ENCODE measurements at regions not wholly inside any gene's neighbourhood (a gene's known extent, or its start where the extent isn't known, plus 50 kb on each side); places are given as distances from the start of the nearest gene placed in this dataset.

DNA sequence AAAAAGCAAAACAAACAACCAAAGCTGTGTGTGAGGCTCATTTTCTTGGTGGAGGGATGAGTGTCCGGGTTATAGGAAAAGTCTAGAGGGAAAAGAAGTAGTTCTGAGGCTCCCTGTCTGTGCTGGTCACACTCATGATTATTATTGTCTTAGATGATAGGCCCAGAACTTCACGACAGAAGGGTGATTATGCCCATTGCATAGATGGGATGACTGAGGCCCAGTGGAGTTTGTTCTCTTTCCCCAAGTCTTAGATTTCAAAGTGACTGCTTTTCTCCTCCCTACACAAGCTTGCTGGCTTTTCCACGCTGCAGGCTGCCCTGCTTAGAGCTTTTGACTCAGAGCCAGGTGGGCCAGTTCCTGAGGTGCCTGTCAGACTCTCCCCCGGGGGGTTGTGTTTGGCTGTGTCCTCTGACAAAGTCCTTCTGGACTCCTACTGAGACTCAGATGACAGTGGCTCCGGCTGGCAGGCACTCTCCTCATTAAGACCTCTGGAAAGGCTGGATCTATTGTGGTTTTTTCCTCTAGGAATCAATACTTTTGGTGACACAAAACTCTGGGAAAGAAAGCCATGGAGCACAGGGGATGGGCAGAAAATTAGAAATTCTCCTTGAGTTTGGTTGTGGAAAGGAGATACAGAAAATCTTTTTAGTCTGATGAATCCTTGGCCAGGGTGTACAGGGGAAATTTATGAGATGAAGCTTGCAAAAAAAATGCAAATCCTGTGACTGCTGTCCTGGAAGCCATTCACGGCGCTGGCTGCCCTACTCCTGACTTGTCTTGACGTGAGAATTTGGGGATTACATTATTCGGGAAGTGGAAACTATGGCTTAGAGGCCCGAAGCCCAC lies 120.9 kb downstream of the NSG2 start:
- no peak overlapping the region for H3K4me2 ChIP-seq (ENCODE audit: control insufficient read depth, insufficient read depth)
- POLR2A ChIA-PET, result no interaction called here
- SMC1A ChIA-PET (ENCODE audit: uncharacterized antibody, unreplicated experiment), result no interaction called here
- 39% methylated on average over 10 of the region's 10 CpGs for WGBS (ENCODE audit: insufficient coverage, insufficient replicate concordance, low lambda C conversion rate, missing lambda C conversion rate)
- DNase-seq (ENCODE audit: low read depth, low spot score) (no peak), ATAC-seq (no peak), FAIRE-seq (no peak)
- H3K4me3 ChIP-seq, result no peak overlapping the region
- no peak overlapping the region for H3K27ac ChIP-seq (ENCODE audit: control insufficient read depth, insufficient read depth)
- no peak overlapping the region for H2AFZ ChIP-seq (ENCODE audit: control insufficient read depth, low read depth, low read length)
- H3K36me3 ChIP-seq (ENCODE audit: control insufficient read depth in 2 of 2, insufficient read depth in 2 of 2, low read length in 1 of 2), result no peaks in the 10 kb centered on the region
- H3K27me3 ChIP-seq (replicated peaks in 1 of 2; ENCODE audit: control insufficient read depth in 2 of 2, insufficient read depth in 2 of 2, low read length in 1 of 2), result no peaks in the 10 kb centered on the region; a peak in 2 of 4 replicates
- no peaks in the 10 kb centered on the region for H3K4me1 ChIP-seq (ENCODE audit: control insufficient read depth, insufficient read depth, low read length)
- BruUV-seq (replicated peaks), result no TSS peak
- RAD21 ChIA-PET (ENCODE audit: unreplicated experiment), result no interaction called here
- H3K9ac ChIP-seq (ENCODE audit: control insufficient read depth, insufficient read depth, low read length), result no peak overlapping the region
- in situ Hi-C loops (cut with MboI), result no loop called here
- no peaks in the 10 kb centered on the region for H4K20me1 ChIP-seq (ENCODE audit: control insufficient read depth, insufficient read depth)
- TF ChIP-seq CHD1 (IDR thresholded peaks at IDR 0.05; ENCODE audit: low read depth, low read length) (no peak), RELA (IDR thresholded peaks at IDR 0.05; ENCODE audit: borderline replicate concordance, partially characterized antibody) (no peak), ZNF622 (IDR thresholded peaks at IDR 0.05) (no peak), GABPA (IDR thresholded peaks at IDR 0.05; ENCODE audit: low read depth) (no peak), CBFB (IDR thresholded peaks at IDR 0.05; ENCODE audit: low read depth) (no peak), HDGF (IDR thresholded peaks at IDR 0.05) (no peak), PML (IDR thresholded peaks at IDR 0.05; ENCODE audit: low read length) (no peak), GATAD2B (conservative IDR thresholded peaks at IDR 0.05; ENCODE audit: low read depth) (no peak), SUZ12 (IDR thresholded peaks at IDR 0.05; ENCODE audit: unreplicated experiment) (no peak), SIX5 (IDR thresholded peaks at IDR 0.05; ENCODE audit: low read depth, low read length, severe bottlenecking) (no peak), NRF1 (conservative IDR thresholded peaks at IDR 0.05; ENCODE audit: low read depth, low read length) (no peak), RAD21 (IDR thresholded peaks at IDR 0.05; ENCODE audit: insufficient read depth, low read depth, low read length) (no peak), MYB (IDR thresholded peaks at IDR 0.05; ENCODE audit: borderline replicate concordance, low read depth, low read length) (no peak), KAT2A (conservative IDR thresholded peaks at IDR 0.05; ENCODE audit: control insufficient read depth, low read depth, low read length) (no peak), KLF5 (IDR thresholded peaks at IDR 0.05; ENCODE audit: partially characterized antibody) (no peak), TCF12 (IDR thresholded peaks at IDR 0.05; ENCODE audit: low read depth, low read length) (no peak)
- TF ChIP-seq, protein P1, sequence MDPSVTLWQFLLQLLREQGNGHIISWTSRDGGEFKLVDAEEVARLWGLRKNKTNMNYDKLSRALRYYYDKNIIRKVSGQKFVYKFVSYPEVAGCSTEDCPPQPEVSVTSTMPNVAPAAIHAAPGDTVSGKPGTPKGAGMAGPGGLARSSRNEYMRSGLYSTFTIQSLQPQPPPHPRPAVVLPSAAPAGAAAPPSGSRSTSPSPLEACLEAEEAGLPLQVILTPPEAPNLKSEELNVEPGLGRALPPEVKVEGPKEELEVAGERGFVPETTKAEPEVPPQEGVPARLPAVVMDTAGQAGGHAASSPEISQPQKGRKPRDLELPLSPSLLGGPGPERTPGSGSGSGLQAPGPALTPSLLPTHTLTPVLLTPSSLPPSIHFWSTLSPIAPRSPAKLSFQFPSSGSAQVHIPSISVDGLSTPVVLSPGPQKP (IDR thresholded peaks at IDR 0.05; ENCODE audit: low read depth, low read length), result no peak
- TF ChIP-seq, protein P2, sequence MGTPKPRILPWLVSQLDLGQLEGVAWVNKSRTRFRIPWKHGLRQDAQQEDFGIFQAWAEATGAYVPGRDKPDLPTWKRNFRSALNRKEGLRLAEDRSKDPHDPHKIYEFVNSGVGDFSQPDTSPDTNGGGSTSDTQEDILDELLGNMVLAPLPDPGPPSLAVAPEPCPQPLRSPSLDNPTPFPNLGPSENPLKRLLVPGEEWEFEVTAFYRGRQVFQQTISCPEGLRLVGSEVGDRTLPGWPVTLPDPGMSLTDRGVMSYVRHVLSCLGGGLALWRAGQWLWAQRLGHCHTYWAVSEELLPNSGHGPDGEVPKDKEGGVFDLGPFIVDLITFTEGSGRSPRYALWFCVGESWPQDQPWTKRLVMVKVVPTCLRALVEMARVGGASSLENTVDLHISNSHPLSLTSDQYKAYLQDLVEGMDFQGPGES (IDR thresholded peaks at IDR 0.05), result no peak
- TF ChIP-seq, protein P3, sequence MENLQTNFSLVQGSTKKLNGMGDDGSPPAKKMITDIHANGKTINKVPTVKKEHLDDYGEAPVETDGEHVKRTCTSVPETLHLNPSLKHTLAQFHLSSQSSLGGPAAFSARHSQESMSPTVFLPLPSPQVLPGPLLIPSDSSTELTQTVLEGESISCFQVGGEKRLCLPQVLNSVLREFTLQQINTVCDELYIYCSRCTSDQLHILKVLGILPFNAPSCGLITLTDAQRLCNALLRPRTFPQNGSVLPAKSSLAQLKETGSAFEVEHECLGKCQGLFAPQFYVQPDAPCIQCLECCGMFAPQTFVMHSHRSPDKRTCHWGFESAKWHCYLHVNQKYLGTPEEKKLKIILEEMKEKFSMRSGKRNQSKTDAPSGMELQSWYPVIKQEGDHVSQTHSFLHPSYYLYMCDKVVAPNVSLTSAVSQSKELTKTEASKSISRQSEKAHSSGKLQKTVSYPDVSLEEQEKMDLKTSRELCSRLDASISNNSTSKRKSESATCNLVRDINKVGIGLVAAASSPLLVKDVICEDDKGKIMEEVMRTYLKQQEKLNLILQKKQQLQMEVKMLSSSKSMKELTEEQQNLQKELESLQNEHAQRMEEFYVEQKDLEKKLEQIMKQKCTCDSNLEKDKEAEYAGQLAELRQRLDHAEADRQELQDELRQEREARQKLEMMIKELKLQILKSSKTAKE (IDR thresholded peaks at IDR 0.05; ENCODE audit: low read depth, poor library complexity, severe bottlenecking), result no peak
- intact Hi-C loops (cut with micrococcal nuclease; ENCODE audit: unreplicated experiment), result no loop called here
- no peaks in the 10 kb centered on the region for H3K9me3 ChIP-seq (replicated peaks; ENCODE audit: control insufficient read depth, insufficient read depth, low read length)
- CTCF ChIA-PET, result no interaction called here
- H3K79me2 ChIP-seq (ENCODE audit: control insufficient read depth, insufficient read depth, low read length), result no peaks in the 10 kb centered on the region

Data from GM12878 (cell line).